ENCODE measurements at regions not wholly inside any gene's neighbourhood (a gene's known extent, or its start where the extent isn't known, plus 50 kb on each side); places are given as distances from the start of the nearest gene placed in this dataset.

DNA sequence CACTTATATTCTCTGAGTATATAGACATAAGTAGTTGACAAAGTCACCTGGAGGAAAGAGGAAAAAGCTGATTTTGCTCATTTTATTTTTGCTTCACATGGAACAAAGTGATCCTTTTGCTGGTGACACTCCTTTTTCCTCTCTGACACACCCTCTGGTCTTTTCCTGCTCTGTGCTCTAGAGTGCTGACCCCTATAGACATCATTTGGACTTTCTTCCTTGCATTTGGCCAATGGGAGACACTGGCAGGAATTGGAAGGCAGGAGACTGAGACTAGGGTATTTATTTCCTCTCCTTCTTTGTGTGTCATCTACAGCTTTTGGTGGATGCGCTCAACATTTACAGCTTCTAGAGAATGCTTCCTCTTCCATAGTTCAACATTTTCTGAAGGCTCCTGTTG lies 1078.1 kb downstream of the SORCS1 start:
- no peak overlapping the region for H3K27ac ChIP-seq (ENCODE audit: low read depth in 1 of 2, low read length in 2 of 2)
- no peaks in the 10 kb centered on the region for H3K36me3 Mint-ChIP-seq (ENCODE audit: low read depth)
- no peak overlapping the region for H3K4me3 Mint-ChIP-seq
- no peaks in the 10 kb centered on the region for H3K4me1 ChIP-seq (ENCODE audit: insufficient read depth, low read length)
- ATAC-seq (ENCODE audit: poor library complexity) = no peak
- H3K36me3 ChIP-seq (ENCODE audit: insufficient read depth, low read length) = no peaks in the 10 kb centered on the region
- H3K4me1 Mint-ChIP-seq (ENCODE audit: low read depth) = no peaks in the 10 kb centered on the region
- intact Hi-C loops (cut with DNase I, micrococcal nuclease) = no loop called here
- H3K27ac Mint-ChIP-seq = no peak overlapping the region
- POLR2A ChIA-PET = no interaction called here
- H3K9me3 Mint-ChIP-seq = peaks cover 3% of the 10 kb centered on the region
- CTCF ChIA-PET = no interaction called here
- no peaks in the 10 kb centered on the region for H3K27me3 Mint-ChIP-seq
- TF ChIP-seq, protein P1, sequence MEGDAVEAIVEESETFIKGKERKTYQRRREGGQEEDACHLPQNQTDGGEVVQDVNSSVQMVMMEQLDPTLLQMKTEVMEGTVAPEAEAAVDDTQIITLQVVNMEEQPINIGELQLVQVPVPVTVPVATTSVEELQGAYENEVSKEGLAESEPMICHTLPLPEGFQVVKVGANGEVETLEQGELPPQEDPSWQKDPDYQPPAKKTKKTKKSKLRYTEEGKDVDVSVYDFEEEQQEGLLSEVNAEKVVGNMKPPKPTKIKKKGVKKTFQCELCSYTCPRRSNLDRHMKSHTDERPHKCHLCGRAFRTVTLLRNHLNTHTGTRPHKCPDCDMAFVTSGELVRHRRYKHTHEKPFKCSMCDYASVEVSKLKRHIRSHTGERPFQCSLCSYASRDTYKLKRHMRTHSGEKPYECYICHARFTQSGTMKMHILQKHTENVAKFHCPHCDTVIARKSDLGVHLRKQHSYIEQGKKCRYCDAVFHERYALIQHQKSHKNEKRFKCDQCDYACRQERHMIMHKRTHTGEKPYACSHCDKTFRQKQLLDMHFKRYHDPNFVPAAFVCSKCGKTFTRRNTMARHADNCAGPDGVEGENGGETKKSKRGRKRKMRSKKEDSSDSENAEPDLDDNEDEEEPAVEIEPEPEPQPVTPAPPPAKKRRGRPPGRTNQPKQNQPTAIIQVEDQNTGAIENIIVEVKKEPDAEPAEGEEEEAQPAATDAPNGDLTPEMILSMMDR (IDR thresholded peaks at IDR 0.05) = no peak
- no peak for DNase-seq
- H3K27me3 ChIP-seq (ENCODE audit: control insufficient read depth in 1 of 2, insufficient read depth in 2 of 2, low read length in 2 of 2) = no peaks in the 10 kb centered on the region
- peaks cover 0 to 4% of the 10 kb centered on the region in 2 experiments for H3K9me3 ChIP-seq (ENCODE audit: control insufficient read depth in 1 of 2, insufficient read depth in 1 of 2, low read length in 2 of 2)
- H3K4me3 ChIP-seq (ENCODE audit: low read length) = no peak overlapping the region

DNA sequence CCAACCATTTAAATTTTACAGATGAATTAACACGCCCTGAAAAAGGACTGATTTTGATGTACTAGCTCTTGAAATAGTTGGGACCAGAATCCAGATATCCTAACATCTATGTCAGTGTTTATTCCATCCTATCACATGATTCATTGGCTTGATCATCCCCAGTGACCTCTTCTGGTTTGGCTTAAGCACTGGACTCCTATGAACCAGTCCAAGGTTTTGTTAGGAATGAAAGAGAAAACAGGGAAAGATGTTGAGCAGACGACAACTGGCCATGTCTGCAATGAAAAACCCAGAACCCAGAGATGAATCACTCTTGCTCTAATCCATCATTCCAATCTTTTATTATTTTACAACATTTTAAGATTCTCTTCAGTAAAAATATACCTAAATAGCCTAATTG lies 1080.9 kb downstream of the SORCS1 start:
- Mint-ChIP-seq H3K9me3 (no peaks in the 10 kb centered on the region), H3K27ac (no peak overlapping the region), H3K36me3 (ENCODE audit: low read depth) (no peaks in the 10 kb centered on the region), H3K4me3 (no peak overlapping the region), H3K27me3 (no peaks in the 10 kb centered on the region), H3K4me1 (ENCODE audit: low read depth) (no peaks in the 10 kb centered on the region)
- H3K27me3 ChIP-seq (ENCODE audit: control insufficient read depth in 1 of 2, insufficient read depth in 2 of 2, low read length in 2 of 2) = no peaks in the 10 kb centered on the region
- peaks cover 0 to 4% of the 10 kb centered on the region in 2 experiments for H3K9me3 ChIP-seq (ENCODE audit: control insufficient read depth in 1 of 2, insufficient read depth in 1 of 2, low read length in 2 of 2)
- DNase-seq (no peak), ATAC-seq (ENCODE audit: poor library complexity) (no peak)
- POLR2A ChIA-PET = no interaction called here
- H3K4me3 ChIP-seq (ENCODE audit: low read length) = no peak overlapping the region
- TF ChIP-seq, protein P1 (IDR thresholded peaks at IDR 0.05) = no peak
- CTCF ChIA-PET = interaction anchor here (0.8 kb wide), 1 partner anchor 143 kb away, joined by 3 read pairs; no protein-coding TSS in a partner anchor
- H3K36me3 ChIP-seq (ENCODE audit: insufficient read depth, low read length) = no peaks in the 10 kb centered on the region
- no peak overlapping the region for H3K27ac ChIP-seq (ENCODE audit: low read depth in 1 of 2, low read length in 2 of 2)
- intact Hi-C loops (cut with DNase I, micrococcal nuclease) = no loop called here
- H3K4me1 ChIP-seq (ENCODE audit: insufficient read depth, low read length) = no peaks in the 10 kb centered on the region

DNA sequence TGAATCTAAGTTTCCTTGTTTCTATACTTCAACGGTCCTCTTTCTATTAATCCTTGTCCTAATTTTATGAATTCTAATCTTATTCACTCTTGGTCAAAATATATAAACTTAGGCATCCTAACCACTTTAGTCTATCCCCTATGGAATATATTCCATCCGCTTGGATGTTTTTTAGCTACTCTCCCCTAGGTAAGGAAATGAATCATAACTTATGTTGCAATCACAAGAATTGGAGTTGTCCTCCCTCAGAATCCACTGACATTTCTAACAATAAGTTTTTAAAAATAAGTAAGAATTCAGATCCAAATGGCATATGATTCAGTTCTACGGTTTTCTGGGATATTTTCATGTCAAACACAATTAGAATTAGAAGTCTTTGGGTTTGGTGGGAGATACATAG lies 1081.6 kb downstream of the SORCS1 start:
- TF ChIP-seq, protein P1 (IDR thresholded peaks at IDR 0.05) = no peak
- Histone ChIP-seq H3K4me1 (ENCODE audit: insufficient read depth, low read length) (no peaks in the 10 kb centered on the region), H3K27me3 (ENCODE audit: control insufficient read depth in 1 of 2, insufficient read depth in 2 of 2, low read length in 2 of 2) (no peaks in the 10 kb centered on the region), H3K27ac (ENCODE audit: low read depth in 1 of 2, low read length in 2 of 2) (no peak overlapping the region), H3K9me3 (ENCODE audit: control insufficient read depth in 1 of 2, insufficient read depth in 1 of 2, low read length in 2 of 2) (peaks cover 0 to 4% of the 10 kb centered on the region in 2 experiments), H3K36me3 (ENCODE audit: insufficient read depth, low read length) (no peaks in the 10 kb centered on the region), H3K4me3 (ENCODE audit: low read length) (no peak overlapping the region)
- intact Hi-C loops (cut with DNase I, micrococcal nuclease) = no loop called here
- H3K4me3 Mint-ChIP-seq = no peak overlapping the region
- H3K27ac Mint-ChIP-seq = no peak overlapping the region
- ChIA-PET POLR2A (no interaction called here), CTCF (interaction anchor here (0.6 to 0.8 kb wide), 2 partner anchors 55 to 143 kb away, joined by 3 read pairs; no protein-coding TSS in a partner anchor)
- no peak for DNase-seq
- ATAC-seq (ENCODE audit: poor library complexity) = no peak
- no peaks in the 10 kb centered on the region for H3K36me3 Mint-ChIP-seq (ENCODE audit: low read depth)
- H3K27me3 Mint-ChIP-seq = no peaks in the 10 kb centered on the region
- H3K9me3 Mint-ChIP-seq = no peaks in the 10 kb centered on the region
- no peaks in the 10 kb centered on the region for H3K4me1 Mint-ChIP-seq (ENCODE audit: low read depth)
